22Rv1 (cell line): ENCODE measurements at regions not wholly inside any gene's neighbourhood (a gene's known extent, or its start where the extent isn't known, plus 50 kb on each side); places are given as distances from the start of the nearest gene placed in this dataset.

Experiments used
- ZFX ChIP-seq: fragments of 450-650 bp; IDR thresholded peaks from 2 replicates; pipeline ENCODE4 v1.6.1; 2017; ENCODE audit warnings: antibody characterized with exemption, borderline replicate concordance
- TF ChIP-seq, protein P1 (sequence below): fragments of 450-650 bp; IDR thresholded peaks from 2 replicates; pipeline ENCODE4 v1.5.1; 2017; ENCODE audit warnings: mild to moderate bottlenecking

DNA sequence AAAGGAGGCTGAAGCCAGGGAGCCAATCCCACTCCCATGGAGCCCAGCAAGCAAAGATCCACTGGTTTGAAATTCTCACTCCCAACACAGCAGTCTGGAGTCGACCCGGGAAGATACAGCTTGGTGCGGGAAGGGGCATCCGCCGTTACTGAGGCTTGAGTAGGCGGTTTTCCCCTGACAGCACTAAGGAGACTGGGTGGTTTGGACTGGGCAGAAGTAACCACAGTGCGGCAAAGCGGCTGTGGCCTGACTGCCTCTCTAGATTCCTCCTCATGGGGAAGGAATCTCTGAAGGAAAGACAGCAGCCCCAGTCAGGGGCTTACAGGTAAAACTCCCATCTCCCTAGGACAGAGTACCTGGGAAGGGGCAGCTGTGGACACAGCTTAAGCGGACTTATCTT lies 261.6 kb upstream of the KYNU start:
- TF ChIP-seq, protein P1, sequence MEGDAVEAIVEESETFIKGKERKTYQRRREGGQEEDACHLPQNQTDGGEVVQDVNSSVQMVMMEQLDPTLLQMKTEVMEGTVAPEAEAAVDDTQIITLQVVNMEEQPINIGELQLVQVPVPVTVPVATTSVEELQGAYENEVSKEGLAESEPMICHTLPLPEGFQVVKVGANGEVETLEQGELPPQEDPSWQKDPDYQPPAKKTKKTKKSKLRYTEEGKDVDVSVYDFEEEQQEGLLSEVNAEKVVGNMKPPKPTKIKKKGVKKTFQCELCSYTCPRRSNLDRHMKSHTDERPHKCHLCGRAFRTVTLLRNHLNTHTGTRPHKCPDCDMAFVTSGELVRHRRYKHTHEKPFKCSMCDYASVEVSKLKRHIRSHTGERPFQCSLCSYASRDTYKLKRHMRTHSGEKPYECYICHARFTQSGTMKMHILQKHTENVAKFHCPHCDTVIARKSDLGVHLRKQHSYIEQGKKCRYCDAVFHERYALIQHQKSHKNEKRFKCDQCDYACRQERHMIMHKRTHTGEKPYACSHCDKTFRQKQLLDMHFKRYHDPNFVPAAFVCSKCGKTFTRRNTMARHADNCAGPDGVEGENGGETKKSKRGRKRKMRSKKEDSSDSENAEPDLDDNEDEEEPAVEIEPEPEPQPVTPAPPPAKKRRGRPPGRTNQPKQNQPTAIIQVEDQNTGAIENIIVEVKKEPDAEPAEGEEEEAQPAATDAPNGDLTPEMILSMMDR = no peak
- TF ChIP-seq ZFX = no peak
